T-helper 1 cell treated with Interleukin-12 subunit alpha and Interleukin-12 subunit beta and Interleukin-4 antibody, amounts not matched to agents 30 μg/mL and 1 μg/mL, for 36 hours (primary cell): ENCODE measurements at regions not wholly inside any gene's neighbourhood (a gene's known extent, or its start where the extent isn't known, plus 50 kb on each side); places are given as distances from the start of the nearest gene placed in this dataset.

ENCODE experiments used
- H3K27ac Mint-ChIP-seq: one replicate; pipeline ENCODE4 v1.8.0; 2021; ENCODE audit warnings: mild to moderate bottlenecking, mixed read lengths
- H3K27me3 Mint-ChIP-seq: one replicate; pipeline ENCODE4 v1.8.0; 2021; ENCODE audit warnings: low read depth, mixed read lengths
- H3K36me3 Mint-ChIP-seq: one replicate; pipeline ENCODE4 v1.8.0; 2021; ENCODE audit warnings: low read depth, mixed read lengths
- H3K4me1 Mint-ChIP-seq: one replicate; pipeline ENCODE4 v1.8.0; 2021; ENCODE audit warnings: low read depth, mixed read lengths
- H3K4me3 Mint-ChIP-seq: one replicate; pipeline ENCODE4 v1.8.0; 2021; ENCODE audit warnings: mild to moderate bottlenecking, moderate library complexity, mixed read lengths
- H3K9me3 Mint-ChIP-seq: one replicate; pipeline ENCODE4 v1.8.0; 2021; ENCODE audit warnings: mixed read lengths

DNA sequence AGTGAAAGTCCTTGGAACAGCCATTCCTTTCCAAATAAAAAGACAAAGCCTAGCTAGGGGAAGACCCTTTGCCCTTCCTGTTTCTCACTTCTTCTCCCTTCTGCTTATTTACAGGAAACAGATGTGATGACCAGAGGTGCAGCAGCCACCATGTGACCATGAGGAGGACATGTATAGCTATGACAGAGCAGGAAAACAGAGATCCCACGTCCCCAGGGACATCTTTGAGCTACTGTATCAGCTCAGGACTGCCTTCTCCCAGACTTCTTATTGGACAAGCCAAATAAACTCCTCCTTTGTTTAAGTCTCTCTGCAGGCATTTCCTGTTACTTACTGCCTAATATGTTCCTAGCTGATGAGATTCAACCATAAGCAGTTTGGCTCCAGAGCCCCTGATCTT lies 133.1 kb upstream of the MLN start:
- peaks cover 11% of the 10 kb centered on the region for H3K4me1 Mint-ChIP-seq
- no peak overlapping the region for H3K4me3 Mint-ChIP-seq
- H3K27ac Mint-ChIP-seq: no peak overlapping the region
- H3K27me3 Mint-ChIP-seq: peaks cover 46% of the 10 kb centered on the region
- H3K36me3 Mint-ChIP-seq: no peaks in the 10 kb centered on the region
- H3K9me3 Mint-ChIP-seq: no peaks in the 10 kb centered on the region

DNA sequence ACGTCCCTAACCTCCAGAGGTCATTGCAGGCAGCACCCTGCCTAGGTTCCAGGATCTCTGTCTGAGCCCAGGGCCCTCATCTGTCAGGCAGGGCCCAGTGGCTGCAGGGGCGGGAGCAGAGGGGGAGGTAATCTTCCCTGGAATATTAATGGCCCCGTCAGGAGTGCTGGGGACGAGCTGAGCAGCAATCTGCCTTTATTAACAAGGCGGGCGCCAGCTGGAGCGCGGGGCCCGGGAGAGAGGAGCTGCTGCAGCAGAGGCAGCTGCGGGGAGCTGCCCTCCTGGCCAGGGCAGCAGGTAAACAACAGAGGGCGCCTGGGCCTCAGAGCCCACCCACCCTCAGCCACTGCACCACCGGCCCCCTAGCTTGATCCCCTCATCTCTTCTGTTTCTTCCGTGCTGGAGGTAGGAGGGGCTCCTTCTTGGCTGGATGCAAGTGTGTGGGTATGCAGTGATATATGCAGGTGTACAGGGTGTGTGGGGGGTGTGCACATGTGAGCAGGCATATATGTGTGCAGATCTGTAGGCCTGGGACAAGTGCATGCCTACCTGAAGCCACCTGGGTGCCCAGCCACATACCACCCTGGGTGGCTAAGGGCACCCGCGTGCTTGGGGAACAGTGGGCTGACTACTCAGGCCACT lies 131.8 kb upstream of the MLN start:
- Mint-ChIP-seq H3K9me3 (no peaks in the 10 kb centered on the region), H3K27ac (no peak overlapping the region), H3K27me3 (peaks cover 46% of the 10 kb centered on the region), H3K36me3 (no peaks in the 10 kb centered on the region), H3K4me3 (no peak overlapping the region), H3K4me1 (peaks cover 11% of the 10 kb centered on the region)

GRCh38 chr6:33934731-33935270 lies 131.0 kb upstream of the MLN start:
- Mint-ChIP-seq H3K36me3 (no peaks in the 10 kb centered on the region), H3K4me3 (no peak overlapping the region), H3K27me3 (peaks cover 45% of the 10 kb centered on the region), H3K27ac (no peak overlapping the region), H3K9me3 (no peaks in the 10 kb centered on the region), H3K4me1 (peaks cover 13% of the 10 kb centered on the region)

GRCh38 chr6:33933101-33933500 lies 129.3 kb upstream of the MLN start:
- H3K4me1 Mint-ChIP-seq: peaks cover 13% of the 10 kb centered on the region
- H3K27me3 Mint-ChIP-seq: peaks cover 33% of the 10 kb centered on the region
- no peak overlapping the region for H3K27ac Mint-ChIP-seq
- H3K4me3 Mint-ChIP-seq: no peak overlapping the region
- no peaks in the 10 kb centered on the region for H3K36me3 Mint-ChIP-seq
- H3K9me3 Mint-ChIP-seq: no peaks in the 10 kb centered on the region

DNA sequence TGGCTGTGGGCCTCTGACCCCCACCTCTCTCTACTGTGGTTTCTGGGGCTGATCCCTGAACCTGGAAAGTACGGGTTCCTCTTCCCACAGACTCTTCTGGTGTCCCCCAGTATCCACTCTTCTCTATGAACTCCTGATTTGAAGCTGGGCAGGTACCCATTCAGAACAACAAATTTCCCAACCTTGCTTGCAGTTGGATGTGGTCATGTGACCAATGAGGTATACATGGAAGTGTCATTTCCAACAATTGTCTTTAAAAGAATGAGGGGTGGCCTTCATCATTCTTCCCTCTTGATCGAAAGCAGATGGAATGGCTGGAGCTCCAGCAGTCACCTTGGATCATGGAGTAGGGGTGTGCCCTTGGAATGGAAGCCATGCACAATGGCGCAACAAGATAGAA lies 128.0 kb upstream of the MLN start:
- no peaks in the 10 kb centered on the region for H3K36me3 Mint-ChIP-seq
- H3K4me3 Mint-ChIP-seq: no peak overlapping the region
- H3K4me1 Mint-ChIP-seq: peaks cover 7% of the 10 kb centered on the region
- no peaks in the 10 kb centered on the region for H3K9me3 Mint-ChIP-seq
- peaks cover 33% of the 10 kb centered on the region for H3K27me3 Mint-ChIP-seq
- no peak overlapping the region for H3K27ac Mint-ChIP-seq

GRCh38 chr6:33929575-33930288 lies 125.9 kb upstream of the MLN start:
- Mint-ChIP-seq H3K9me3 (no peaks in the 10 kb centered on the region), H3K27me3 (peaks cover 33% of the 10 kb centered on the region), H3K4me3 (no peak overlapping the region), H3K4me1 (peaks cover 1% of the 10 kb centered on the region), H3K36me3 (no peaks in the 10 kb centered on the region), H3K27ac (no peak overlapping the region)

GRCh38 chr6:33927616-33928015 lies 123.8 kb upstream of the MLN start:
- H3K27ac Mint-ChIP-seq: no peak overlapping the region
- H3K4me1 Mint-ChIP-seq: peaks cover 3% of the 10 kb centered on the region
- H3K4me3 Mint-ChIP-seq: no peak overlapping the region
- peaks cover 20% of the 10 kb centered on the region for H3K27me3 Mint-ChIP-seq
- H3K36me3 Mint-ChIP-seq: no peaks in the 10 kb centered on the region
- no peaks in the 10 kb centered on the region for H3K9me3 Mint-ChIP-seq

DNA sequence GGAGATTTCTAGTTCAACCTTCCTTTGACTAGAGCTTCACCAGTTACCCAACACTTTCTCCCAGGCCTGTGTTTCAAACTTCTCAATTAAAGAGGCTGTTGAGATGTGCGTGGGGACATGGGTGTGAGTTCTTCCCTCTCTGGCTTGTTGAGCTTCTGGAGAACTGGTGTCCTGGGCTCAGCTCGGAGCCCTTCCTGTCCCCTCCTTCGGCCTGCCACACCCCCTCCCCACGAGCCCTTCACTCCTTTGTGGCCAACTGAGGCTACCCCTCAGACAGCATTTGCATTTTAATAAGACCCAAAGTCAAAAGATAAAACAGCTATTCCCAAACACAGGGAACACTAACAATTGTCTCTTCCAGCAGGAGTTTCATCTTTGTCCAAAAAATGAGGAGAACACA lies 123.3 kb upstream of the MLN start:
- H3K4me3 Mint-ChIP-seq: no peak overlapping the region
- no peaks in the 10 kb centered on the region for H3K9me3 Mint-ChIP-seq
- H3K36me3 Mint-ChIP-seq: no peaks in the 10 kb centered on the region
- peaks cover 3% of the 10 kb centered on the region for H3K4me1 Mint-ChIP-seq
- H3K27me3 Mint-ChIP-seq: peaks cover 15% of the 10 kb centered on the region
- no peak overlapping the region for H3K27ac Mint-ChIP-seq

DNA sequence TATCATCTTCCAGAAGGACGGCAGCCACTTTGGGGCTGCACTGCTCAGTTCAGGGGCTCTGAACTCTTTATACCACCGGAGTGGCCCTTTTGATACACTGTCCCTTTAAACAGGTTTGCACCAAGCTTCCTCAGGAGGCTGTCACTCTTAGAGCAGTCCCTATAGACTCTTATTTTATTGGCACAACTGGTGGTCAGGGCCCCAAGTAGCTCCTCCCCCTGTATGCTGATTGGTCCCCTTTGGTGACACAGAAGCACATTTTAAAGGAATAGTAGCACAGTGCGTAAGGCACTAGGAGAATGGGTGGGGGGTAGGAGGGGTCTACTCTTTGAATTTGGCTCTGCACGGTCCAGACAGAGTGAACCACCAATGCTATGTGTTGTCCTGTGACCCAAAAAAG lies 122.6 kb upstream of the MLN start:
- H3K4me3 Mint-ChIP-seq: no peak overlapping the region
- peaks cover 3% of the 10 kb centered on the region for H3K4me1 Mint-ChIP-seq
- peaks cover 9% of the 10 kb centered on the region for H3K27me3 Mint-ChIP-seq
- H3K9me3 Mint-ChIP-seq: no peaks in the 10 kb centered on the region
- no peaks in the 10 kb centered on the region for H3K36me3 Mint-ChIP-seq
- no peak overlapping the region for H3K27ac Mint-ChIP-seq

GRCh38 chr6:33925936-33926335 lies 122.1 kb upstream of the MLN start:
- Mint-ChIP-seq H3K27ac (no peak overlapping the region), H3K4me3 (no peak overlapping the region), H3K27me3 (peaks cover 9% of the 10 kb centered on the region), H3K9me3 (no peaks in the 10 kb centered on the region), H3K4me1 (peaks cover 3% of the 10 kb centered on the region), H3K36me3 (no peaks in the 10 kb centered on the region)

DNA sequence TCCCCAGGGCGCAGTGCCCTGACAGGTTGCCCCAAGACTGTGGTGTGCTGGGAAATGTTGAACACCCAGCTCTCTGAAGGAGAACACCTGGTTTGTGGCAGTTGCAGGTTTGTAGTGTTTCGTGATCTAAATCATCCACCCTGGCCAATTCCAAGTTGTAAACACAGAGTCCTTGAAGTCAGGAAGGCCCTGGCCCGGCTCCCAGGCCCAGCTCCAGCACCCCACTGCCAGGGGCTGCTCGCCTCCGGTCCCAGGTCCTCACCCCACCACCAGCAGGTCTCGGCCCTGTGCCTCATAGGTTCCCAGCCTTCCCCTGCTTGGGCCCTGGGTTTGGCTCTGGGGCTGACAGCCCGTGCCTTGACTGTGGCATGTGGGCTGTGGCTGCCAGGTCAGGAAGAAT lies 121.4 kb upstream of the MLN start:
- H3K9me3 Mint-ChIP-seq: no peaks in the 10 kb centered on the region
- H3K36me3 Mint-ChIP-seq: no peaks in the 10 kb centered on the region
- H3K4me3 Mint-ChIP-seq: no peak overlapping the region
- H3K27ac Mint-ChIP-seq: no peak overlapping the region
- peaks cover 4% of the 10 kb centered on the region for H3K27me3 Mint-ChIP-seq
- H3K4me1 Mint-ChIP-seq: peaks cover 3% of the 10 kb centered on the region

GRCh38 chr6:33924681-33925080 lies 120.9 kb upstream of the MLN start:
- no peaks in the 10 kb centered on the region for H3K36me3 Mint-ChIP-seq
- no peaks in the 10 kb centered on the region for H3K9me3 Mint-ChIP-seq
- no peak overlapping the region for H3K27ac Mint-ChIP-seq
- H3K4me1 Mint-ChIP-seq: peaks cover 1% of the 10 kb centered on the region
- no peak overlapping the region for H3K4me3 Mint-ChIP-seq
- H3K27me3 Mint-ChIP-seq: no peaks in the 10 kb centered on the region

- peaks cover 1% of the 10 kb centered on the region for H3K4me1 Mint-ChIP-seq
- no peak overlapping the region for H3K27ac Mint-ChIP-seq
- H3K27me3 Mint-ChIP-seq: no peaks in the 10 kb centered on the region
- no peaks in the 10 kb centered on the region for H3K36me3 Mint-ChIP-seq
- no peak overlapping the region for H3K4me3 Mint-ChIP-seq
- no peaks in the 10 kb centered on the region for H3K9me3 Mint-ChIP-seq
Observed at GRCh38 chr6:33923857-33924514, 120.2 kb upstream of the MLN start.

DNA sequence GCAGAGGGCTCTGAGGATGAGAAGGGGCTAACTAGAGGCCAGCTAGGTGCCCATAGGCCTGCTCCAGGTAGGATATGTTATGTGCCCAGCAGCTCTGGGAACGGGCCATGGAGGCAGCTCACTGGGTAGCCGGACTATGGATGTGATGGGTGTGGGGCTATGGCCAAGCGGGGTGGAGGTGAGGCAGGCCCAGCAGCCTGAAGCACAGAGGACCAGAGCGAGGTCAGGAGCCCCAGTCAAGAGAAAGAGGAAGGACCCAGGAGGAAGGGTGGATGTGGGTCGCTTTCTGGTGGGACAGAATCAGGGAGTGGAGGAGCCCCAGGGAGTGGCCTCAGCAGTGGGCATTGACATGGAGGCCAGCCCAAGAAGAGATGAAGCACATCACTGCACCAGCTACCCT lies 117.9 kb upstream of the MLN start:
- Mint-ChIP-seq H3K36me3 (no peaks in the 10 kb centered on the region), H3K27ac (no peak overlapping the region), H3K9me3 (no peaks in the 10 kb centered on the region), H3K4me3 (no peak overlapping the region), H3K4me1 (peaks cover 1% of the 10 kb centered on the region), H3K27me3 (no peaks in the 10 kb centered on the region)

DNA sequence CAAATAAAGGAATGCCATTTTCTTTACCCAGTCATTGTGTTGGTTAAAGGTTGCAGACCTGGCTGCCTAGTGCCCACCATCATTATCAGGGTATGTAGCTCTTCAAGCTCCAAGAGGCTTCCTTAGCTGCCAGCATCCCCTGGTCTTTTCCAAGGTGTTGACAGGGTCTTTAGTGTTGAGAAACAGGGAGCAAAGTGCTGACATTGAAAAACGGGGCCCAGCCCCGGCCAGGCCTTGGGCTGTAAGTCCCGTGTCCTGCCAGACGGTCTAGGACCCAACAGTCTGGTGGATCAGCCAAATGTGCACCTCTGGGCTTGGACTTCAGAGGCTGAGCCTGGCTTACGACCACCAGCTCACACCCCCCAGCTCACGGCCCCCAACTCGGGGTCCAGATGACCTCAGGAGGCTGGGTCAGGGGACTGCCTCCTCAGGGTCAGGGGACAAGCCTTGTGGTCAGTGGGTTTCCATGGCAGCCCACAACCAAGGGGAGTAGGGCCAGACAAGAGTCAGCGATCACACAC lies 114.4 kb upstream of the MLN start:
- H3K27ac Mint-ChIP-seq: no peak overlapping the region
- peaks cover 22% of the 10 kb centered on the region for H3K4me1 Mint-ChIP-seq
- H3K4me3 Mint-ChIP-seq: no peak overlapping the region
- no peaks in the 10 kb centered on the region for H3K9me3 Mint-ChIP-seq
- no peaks in the 10 kb centered on the region for H3K36me3 Mint-ChIP-seq
- H3K27me3 Mint-ChIP-seq: no peaks in the 10 kb centered on the region
